Astrocyte (in vitro differentiated cells and primary cell): ENCODE measurements at regions not wholly inside any gene's neighbourhood (a gene's known extent, or its start where the extent isn't known, plus 50 kb on each side); places are given as distances from the start of the nearest gene placed in this dataset.

ENCODE experiments used
- DNase-seq: peaks from one replicate; pipeline ENCODE4 v3.0.0-alpha.2; 2010; ENCODE audit warnings: low read depth
- FAIRE-seq: peaks from 2 replicates; lab custom pipeline; 2011; peaks lifted over from hg19 to GRCh38; lab: Jason Lieb, UNC
- H2AFZ ChIP-seq: 2 replicates; pipeline ENCODE4 v1.6.0; 2012; ENCODE audit warnings: low read depth, low read length, inconsistent platforms
- H3K27ac ChIP-seq: 2 replicates; pipeline ENCODE4 v1.5.1; 2011; ENCODE audit warnings: low read depth, low read length, inconsistent platforms
- H3K27me3 ChIP-seq: 2 replicates; pipeline ENCODE4 v1.6.0; 2011; ENCODE audit warnings: low read length, inconsistent platforms; ENCODE audit not compliant: insufficient read depth
- H3K36me3 ChIP-seq: 2 replicates; pipeline ENCODE4 v1.5.1; 2011; ENCODE audit warnings: low read length, inconsistent platforms; ENCODE audit not compliant: insufficient read depth
- H3K4me1 ChIP-seq: 2 replicates; pipeline ENCODE4 v1.5.1; 2011; ENCODE audit warnings: low read length, inconsistent platforms; ENCODE audit not compliant: insufficient read depth
- H3K4me2 ChIP-seq: 2 replicates; pipeline ENCODE4 v1.6.0; 2012; ENCODE audit warnings: low read length, inconsistent platforms
- H3K4me3 ChIP-seq: 2 replicates; pipeline ENCODE4 v1.5.1; 2011; ENCODE audit warnings: low read depth, mild to moderate bottlenecking, low read length, inconsistent platforms; ENCODE audit not compliant: insufficient read depth
- H3K79me2 ChIP-seq: 2 replicates; pipeline ENCODE4 v1.6.0; 2012; ENCODE audit warnings: mild to moderate bottlenecking, low read length, inconsistent platforms; ENCODE audit not compliant: insufficient read depth
- H3K9ac ChIP-seq: 2 replicates; pipeline ENCODE4 v1.6.0; 2012; ENCODE audit warnings: mild to moderate bottlenecking, low read length, inconsistent platforms
- H3K9me3 ChIP-seq: 2 replicates; pipeline ENCODE4 v1.5.1; 2012; ENCODE audit warnings: low read depth, mild to moderate bottlenecking, low read length, inconsistent platforms; ENCODE audit not compliant: insufficient read depth
- H4K20me1 ChIP-seq: 2 replicates; pipeline ENCODE4 v1.6.0; 2012; ENCODE audit warnings: low read length, inconsistent platforms; ENCODE audit not compliant: insufficient read depth
- H3K27ac Mint-ChIP-seq: one replicate; pipeline ENCODE4 v1.8.0; 2021; ENCODE audit warnings: mild to moderate bottlenecking, mixed read lengths; ENCODE audit not compliant: unreplicated experiment
- H3K27me3 Mint-ChIP-seq: one replicate; pipeline ENCODE4 v1.8.0; 2021; ENCODE audit warnings: low read depth, mixed read lengths; ENCODE audit not compliant: unreplicated experiment
- H3K36me3 Mint-ChIP-seq: one replicate; pipeline ENCODE4 v1.8.0; 2021; ENCODE audit warnings: low read depth, mixed read lengths; ENCODE audit not compliant: unreplicated experiment
- H3K4me1 Mint-ChIP-seq: one replicate; pipeline ENCODE4 v1.8.0; 2021; ENCODE audit warnings: low read depth, mixed read lengths; ENCODE audit not compliant: unreplicated experiment
- H3K4me3 Mint-ChIP-seq: one replicate; pipeline ENCODE4 v1.8.0; 2021; ENCODE audit warnings: mild to moderate bottlenecking, moderate library complexity, mixed read lengths; ENCODE audit not compliant: unreplicated experiment
- H3K9me3 Mint-ChIP-seq: one replicate; pipeline ENCODE4 v1.8.0; 2021; ENCODE audit warnings: mild to moderate bottlenecking, mixed read lengths; ENCODE audit not compliant: unreplicated experiment
- EZH2 ChIP-seq: IDR thresholded peaks from 2 replicates; pipeline ENCODE4 v1.6.1; 2012; ENCODE audit warnings: mild to moderate bottlenecking, low read length, inconsistent platforms; ENCODE audit not compliant: insufficient read depth
- TF ChIP-seq, protein P1 (sequence below): IDR thresholded peaks from 2 replicates; pipeline ENCODE4 v1.5.1; 2011; ENCODE audit warnings: low read depth, mild to moderate bottlenecking, inconsistent platforms, low read length, moderate library complexity; ENCODE audit not compliant: insufficient read depth

- H3K4me3 ChIP-seq: no peak overlapping the region
- TF ChIP-seq, protein P1, sequence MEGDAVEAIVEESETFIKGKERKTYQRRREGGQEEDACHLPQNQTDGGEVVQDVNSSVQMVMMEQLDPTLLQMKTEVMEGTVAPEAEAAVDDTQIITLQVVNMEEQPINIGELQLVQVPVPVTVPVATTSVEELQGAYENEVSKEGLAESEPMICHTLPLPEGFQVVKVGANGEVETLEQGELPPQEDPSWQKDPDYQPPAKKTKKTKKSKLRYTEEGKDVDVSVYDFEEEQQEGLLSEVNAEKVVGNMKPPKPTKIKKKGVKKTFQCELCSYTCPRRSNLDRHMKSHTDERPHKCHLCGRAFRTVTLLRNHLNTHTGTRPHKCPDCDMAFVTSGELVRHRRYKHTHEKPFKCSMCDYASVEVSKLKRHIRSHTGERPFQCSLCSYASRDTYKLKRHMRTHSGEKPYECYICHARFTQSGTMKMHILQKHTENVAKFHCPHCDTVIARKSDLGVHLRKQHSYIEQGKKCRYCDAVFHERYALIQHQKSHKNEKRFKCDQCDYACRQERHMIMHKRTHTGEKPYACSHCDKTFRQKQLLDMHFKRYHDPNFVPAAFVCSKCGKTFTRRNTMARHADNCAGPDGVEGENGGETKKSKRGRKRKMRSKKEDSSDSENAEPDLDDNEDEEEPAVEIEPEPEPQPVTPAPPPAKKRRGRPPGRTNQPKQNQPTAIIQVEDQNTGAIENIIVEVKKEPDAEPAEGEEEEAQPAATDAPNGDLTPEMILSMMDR: no peak
- no peak for TF ChIP-seq EZH2
- no peak overlapping the region for H3K4me2 ChIP-seq
- no peak overlapping the region for H3K9ac ChIP-seq
- H3K79me2 ChIP-seq: no peaks in the 10 kb centered on the region
- H3K4me1 ChIP-seq: no peaks in the 10 kb centered on the region
- H3K36me3 Mint-ChIP-seq: no peaks in the 10 kb centered on the region
- no peaks in the 10 kb centered on the region for H3K36me3 ChIP-seq
- FAIRE-seq: no peak
- peaks cover 19% of the 10 kb centered on the region for H3K9me3 Mint-ChIP-seq
- no peaks in the 10 kb centered on the region for H3K27me3 ChIP-seq
- H3K4me1 Mint-ChIP-seq: no peaks in the 10 kb centered on the region
- peaks cover 2% of the 10 kb centered on the region for H3K9me3 ChIP-seq
- no peak overlapping the region for H3K27ac Mint-ChIP-seq
- no peak overlapping the region for H3K4me3 Mint-ChIP-seq
- DNase-seq: no peak
- no peak overlapping the region for H2AFZ ChIP-seq
- H3K27ac ChIP-seq: no peak overlapping the region
- peaks cover 3% of the 10 kb centered on the region for H3K27me3 Mint-ChIP-seq
- no peaks in the 10 kb centered on the region for H4K20me1 ChIP-seq
Observed at GRCh38 chr15:95044745-95045417, 813.5 kb downstream of the MCTP2 start.

DNA sequence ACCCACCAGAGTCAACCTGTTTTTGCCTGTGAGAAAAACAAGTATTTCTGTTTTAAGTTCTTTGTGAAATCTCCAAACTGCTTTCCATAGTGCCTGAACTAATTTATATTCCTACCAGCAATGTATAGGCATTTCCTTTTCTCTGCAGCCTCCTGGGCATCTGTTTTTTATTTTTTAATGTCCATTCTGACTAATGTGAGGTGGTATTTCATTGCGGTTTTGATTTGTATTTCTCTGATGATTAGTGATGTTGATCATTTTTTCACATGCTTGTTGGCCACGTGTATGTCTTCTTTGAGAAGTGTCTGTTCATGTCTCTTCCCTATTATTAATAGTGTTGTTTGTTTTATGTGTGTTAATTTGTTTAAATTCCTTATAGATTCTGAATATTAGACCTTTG lies 820.5 kb downstream of the MCTP2 start:
- no peaks in the 10 kb centered on the region for H4K20me1 ChIP-seq
- H3K9ac ChIP-seq: no peak overlapping the region
- H3K4me3 ChIP-seq: no peak overlapping the region
- H3K4me2 ChIP-seq: no peak overlapping the region
- peaks cover 2% of the 10 kb centered on the region for H3K9me3 ChIP-seq
- FAIRE-seq: no peak
- H3K4me1 Mint-ChIP-seq: no peaks in the 10 kb centered on the region
- H3K9me3 Mint-ChIP-seq: peaks cover 14% of the 10 kb centered on the region
- H3K36me3 Mint-ChIP-seq: no peaks in the 10 kb centered on the region
- no peaks in the 10 kb centered on the region for H3K79me2 ChIP-seq
- H3K4me3 Mint-ChIP-seq: no peak overlapping the region
- TF ChIP-seq, protein P1: no peak
- no peak for TF ChIP-seq EZH2
- H3K4me1 ChIP-seq: no peaks in the 10 kb centered on the region
- no peaks in the 10 kb centered on the region for H3K27me3 ChIP-seq
- no peaks in the 10 kb centered on the region for H3K36me3 ChIP-seq
- H3K27ac Mint-ChIP-seq: no peak overlapping the region
- H3K27ac ChIP-seq: no peak overlapping the region
- DNase-seq: no peak
- no peaks in the 10 kb centered on the region for H3K27me3 Mint-ChIP-seq
- H2AFZ ChIP-seq: no peak overlapping the region

DNA sequence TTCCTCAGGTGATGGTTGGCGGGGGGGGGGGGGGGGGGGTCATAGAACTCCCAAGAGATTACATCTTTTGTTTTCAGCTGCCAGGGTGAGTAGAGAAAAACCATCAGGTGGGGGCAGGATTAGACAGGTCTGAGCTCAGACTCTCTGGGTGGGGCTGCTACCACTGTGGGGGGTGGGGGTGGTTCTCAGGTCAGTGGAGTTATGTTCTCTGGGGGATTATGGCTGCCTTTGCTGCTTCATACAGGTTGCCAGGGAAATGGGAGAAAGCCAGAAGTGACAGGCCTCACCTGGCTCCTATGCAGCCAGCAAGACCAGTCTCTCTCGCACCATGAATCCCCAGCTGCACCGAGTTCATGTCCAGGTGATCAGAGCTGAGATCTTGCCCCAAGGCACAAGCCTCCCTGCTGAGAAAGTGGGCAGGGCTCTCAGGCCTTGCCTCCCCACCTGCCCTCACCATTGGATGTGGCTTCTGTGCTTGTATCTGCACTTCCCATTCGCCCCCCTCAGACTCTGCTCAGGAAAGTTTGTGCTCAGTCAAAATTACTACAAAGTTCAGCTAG lies 828.1 kb downstream of the MCTP2 start:
- Mint-ChIP-seq H3K27me3 (peaks cover 2% of the 10 kb centered on the region), H3K4me3 (no peak overlapping the region), H3K4me1 (no peaks in the 10 kb centered on the region), H3K27ac (no peak overlapping the region), H3K9me3 (peaks cover 6% of the 10 kb centered on the region), H3K36me3 (no peaks in the 10 kb centered on the region)
- Histone ChIP-seq H3K9me3 (peaks cover 2% of the 10 kb centered on the region), H3K27ac (no peak overlapping the region), H3K4me2 (no peak overlapping the region), H3K4me1 (no peaks in the 10 kb centered on the region), H2AFZ (no peak overlapping the region), H3K9ac (no peak overlapping the region), H3K79me2 (no peaks in the 10 kb centered on the region), H3K27me3 (no peaks in the 10 kb centered on the region), H3K36me3 (no peaks in the 10 kb centered on the region), H3K4me3 (no peak overlapping the region), H4K20me1 (no peaks in the 10 kb centered on the region)
- FAIRE-seq (no peak), DNase-seq (no peak)
- TF ChIP-seq, protein P1: no peak
- no peak for TF ChIP-seq EZH2
